ENCODE measurements at regions not wholly inside any gene's neighbourhood (a gene's known extent, or its start where the extent isn't known, plus 50 kb on each side); places are given as distances from the start of the nearest gene placed in this dataset.
"Not testable (repeated sequence)": the region's sequence is repeated elsewhere in the genome, so short reads cannot be mapped to it uniquely, and the experiment has no call there.

DNA sequence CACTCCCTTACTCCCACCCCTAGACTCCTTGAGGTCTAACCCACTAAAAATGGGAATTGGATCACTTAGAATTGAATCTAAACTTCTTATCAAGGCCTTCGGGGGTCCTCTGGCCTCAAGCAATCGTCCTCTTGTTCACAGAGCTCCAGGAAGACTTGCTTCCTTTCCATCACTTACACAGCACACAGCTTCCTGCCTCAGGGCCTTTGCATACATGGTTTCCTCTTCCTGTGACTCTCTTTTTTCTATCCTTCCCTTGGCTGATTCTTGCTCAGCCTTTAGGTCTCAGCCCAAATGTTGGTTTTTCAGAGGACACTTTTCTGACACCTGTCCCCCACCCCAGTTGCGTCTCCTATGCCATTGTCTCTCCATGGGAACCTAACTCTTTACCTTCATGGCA, 50.0 kb upstream of the ALDH1B1 start:
- DNase-seq (ENCODE audit: low spot score) = no peak

DNA sequence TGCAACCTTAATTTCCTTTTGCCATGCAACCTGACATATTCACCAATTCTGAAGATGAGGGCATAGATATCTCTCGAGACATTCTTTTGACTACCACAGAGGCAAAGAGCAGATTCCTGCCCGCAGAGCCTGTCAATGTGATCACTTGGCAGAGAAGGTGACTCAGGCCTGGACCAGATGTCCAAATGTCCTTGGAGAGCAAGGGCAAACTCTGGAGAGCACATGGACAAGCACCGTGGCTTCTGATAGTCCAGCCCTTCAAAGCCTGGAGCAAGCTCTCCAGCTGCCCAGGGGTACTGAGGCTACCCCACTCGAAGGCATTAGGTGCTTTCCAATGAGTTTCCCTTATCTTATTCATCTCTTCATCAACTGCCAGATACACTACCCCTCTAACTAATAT, 50.4 kb upstream of the ALDH1B1 start:
- DNase-seq (ENCODE audit: low spot score) = no peak

DNA sequence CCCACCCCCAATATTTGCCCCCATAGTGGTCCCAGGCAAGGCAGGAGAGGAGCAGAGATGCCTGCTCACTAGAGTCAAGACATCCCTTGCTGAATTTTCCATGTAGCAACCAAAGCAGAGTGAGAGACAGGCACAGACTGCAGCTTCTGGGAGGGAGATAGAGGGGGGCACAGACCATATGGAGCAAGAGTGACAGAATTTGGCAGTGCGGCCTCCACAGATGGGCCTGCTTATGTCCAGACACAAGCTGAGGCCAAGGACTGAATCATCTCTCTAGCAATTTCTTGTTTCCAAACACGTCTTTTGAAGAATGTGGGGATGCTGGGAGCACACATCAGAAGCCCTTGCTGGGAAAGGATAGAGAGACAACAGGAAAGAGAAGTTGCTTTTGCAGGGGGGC, 53.0 kb upstream of the ALDH1B1 start:
- DNase-seq (ENCODE audit: low spot score) = no peak

DNA sequence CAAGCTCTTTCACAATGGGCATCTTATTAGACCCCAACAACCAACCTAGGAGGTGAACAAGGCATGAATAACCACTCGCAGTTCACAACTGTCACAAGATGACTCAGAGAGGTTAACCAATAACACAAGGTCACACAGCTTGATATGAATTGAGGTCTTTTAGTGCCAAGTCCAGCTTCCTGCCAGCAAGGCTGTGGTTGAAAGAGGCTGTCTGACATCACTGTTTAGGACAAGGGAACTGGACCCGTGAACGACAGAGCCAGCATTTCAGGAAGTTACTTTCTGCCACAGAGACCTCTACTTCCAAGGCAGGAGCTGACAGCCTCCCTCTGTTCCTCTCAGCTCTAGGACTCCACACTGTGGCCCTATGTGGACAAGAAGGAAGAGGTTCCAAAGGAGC, 53.4 kb upstream of the ALDH1B1 start:
- no peak for DNase-seq (ENCODE audit: low spot score)

DNA sequence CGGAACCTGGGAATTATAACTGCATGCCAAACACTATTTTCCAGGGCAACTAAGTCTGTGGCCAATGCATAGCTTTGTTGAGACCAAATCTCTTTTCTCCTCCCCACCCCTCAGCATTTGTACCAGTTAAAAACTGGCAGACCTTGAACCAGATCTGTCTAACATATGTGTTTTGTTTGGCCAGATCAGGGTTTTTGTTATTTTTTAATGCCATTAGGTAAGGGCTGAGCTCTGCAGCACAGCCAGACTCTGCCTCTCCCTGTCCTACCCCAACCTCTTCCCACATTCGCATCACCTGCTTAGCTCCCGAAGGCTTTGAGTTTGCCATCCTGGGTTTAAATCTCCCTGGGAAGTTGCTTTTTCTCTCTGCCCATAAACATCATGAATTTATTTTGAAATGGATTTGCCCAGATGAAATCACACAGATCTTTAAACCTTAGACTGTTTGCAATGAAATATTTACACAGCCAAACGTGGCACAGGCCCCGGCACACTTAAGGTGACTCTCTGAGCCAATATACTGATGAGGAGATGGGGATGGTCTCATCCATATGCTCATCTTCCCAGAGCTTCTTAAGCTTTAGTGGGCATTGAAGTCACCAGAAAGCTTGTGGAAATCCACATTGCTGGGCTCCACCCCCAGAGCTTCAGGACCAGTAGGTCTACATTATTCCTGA, 54.0 kb upstream of the ALDH1B1 start:
- DNase-seq (ENCODE audit: low spot score) = no peak

DNA sequence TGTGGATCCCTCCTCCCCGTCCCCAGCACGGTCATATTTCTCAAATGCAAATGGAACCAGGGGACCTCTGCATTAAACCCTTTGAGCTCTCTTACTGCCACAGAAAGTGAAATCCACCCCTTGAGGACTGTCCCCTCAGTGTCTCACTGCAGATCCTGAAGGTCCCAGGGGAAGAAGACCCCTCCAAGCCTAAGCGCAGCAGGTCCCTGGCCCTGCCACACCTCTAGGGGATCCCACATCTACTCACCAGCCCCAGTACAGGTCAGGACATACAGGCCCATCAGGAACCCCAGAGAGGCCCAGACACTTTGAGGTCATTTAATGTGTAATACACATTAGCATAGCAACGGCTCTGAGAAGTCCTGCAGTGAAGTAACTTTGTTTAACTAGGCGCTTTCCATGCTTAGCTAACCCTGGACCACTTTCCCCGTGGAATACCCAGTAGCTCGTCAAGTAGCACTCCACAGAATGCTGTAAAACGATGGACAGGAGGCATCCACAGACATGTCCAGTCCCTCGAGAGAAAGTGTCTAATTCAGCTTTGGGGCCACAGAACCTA, 54.7 kb upstream of the ALDH1B1 start:
- no peak for DNase-seq (ENCODE audit: low spot score)

DNA sequence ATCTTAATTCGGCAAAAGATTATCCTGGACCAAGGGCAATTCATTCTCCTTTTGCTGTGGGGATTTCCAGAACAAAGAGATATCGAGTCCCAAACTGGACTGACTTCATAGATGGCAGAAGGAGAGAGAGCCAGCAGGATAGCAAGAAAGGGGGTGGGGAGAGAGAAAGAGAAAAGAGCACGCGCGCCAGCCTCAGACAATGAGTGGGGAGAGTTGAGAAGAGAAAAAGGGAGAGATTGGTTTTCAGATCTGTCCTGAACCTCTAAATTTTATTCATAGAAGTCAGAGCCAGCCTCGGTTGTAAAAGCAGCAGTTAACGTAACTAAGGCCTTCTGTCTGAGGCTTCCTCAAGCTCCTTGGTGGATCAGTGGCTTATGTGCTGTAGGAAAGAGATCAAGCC, 55.3 kb upstream of the ALDH1B1 start:
- no peak for DNase-seq (ENCODE audit: low spot score)

DNA sequence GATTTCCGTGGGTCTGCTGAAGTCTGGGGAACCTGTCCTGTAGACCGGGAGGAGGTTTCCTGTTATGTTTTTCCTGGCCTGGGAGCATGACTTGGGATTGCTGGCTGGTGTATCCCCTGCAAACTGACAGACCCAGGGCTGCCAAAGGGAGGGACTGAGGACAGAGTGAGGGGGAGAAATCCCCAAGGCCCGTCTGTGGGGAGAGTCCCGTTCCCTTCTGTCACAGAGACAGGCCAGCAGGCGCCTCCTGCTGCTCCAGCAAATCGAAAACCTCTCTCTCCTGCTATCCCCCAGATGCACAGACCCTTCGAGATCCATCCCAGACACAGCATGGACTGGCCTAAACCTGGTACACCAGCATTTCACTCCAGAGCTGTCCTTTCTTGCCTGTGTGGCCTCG, 56.2 kb upstream of the ALDH1B1 start:
- no peak for DNase-seq (ENCODE audit: low spot score)

DNA sequence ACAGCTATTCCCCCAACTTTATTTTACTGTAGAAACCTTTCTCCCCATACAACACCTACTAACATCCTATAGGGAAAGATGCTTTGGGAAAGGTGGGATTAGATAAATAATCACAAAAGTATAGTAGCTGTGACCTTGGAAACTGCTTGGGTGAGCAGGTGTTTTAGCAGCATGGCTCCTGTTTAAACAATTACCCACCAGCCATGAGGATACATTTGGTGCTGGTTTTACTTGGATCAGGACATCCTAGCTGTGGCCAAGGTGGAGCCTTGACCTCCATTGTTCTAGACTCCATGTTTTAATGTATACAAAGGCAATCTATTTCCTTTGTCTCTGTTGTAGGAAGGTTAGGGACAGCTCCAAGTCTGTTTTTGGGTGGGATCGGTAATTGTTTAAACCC, 56.8 kb upstream of the ALDH1B1 start:
- no peak for DNase-seq (ENCODE audit: low spot score)

DNA sequence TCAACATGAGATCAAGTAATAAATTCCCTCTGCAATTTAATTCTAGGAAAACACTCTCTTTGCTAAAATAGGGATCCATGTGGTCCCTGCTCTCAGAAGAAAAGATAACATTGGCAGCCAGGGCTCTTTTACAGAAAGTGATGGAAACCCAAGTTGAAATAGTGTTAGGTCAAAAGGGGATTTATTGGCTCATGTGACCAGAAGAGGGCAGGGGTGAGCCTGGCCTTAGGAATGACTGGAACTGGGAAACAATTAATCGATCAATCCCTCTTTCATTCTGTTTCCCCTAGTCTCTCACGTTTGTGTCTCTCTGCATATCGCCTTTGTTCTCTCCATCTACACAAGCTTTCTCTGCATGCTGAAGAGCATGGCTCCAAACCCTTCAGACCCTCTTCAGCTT, 58.3 kb upstream of the ALDH1B1 start:
- DNase-seq (ENCODE audit: low spot score) = no peak

DNA sequence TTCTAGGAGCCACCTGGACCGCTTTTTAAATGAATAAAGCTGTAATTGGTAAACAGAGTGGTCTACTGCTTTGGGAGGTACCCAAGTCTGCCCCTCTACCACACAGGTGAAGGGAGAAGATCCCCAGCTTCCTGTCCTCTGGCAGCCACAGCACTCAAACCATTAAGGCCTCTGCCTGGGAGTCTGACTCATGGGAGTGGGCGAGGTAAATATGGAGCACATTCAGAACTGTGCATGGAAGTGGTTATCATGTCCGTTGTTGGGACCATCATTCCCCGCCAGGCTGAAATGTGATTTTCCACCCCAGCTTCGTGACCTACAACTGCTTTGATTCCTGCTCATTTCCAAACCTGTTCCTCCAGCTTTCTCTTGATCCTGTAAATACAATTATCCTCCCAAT, 59.5 kb upstream of the ALDH1B1 start:
- peak; percentile 20 for DNase-seq (ENCODE audit: low spot score)

DNA sequence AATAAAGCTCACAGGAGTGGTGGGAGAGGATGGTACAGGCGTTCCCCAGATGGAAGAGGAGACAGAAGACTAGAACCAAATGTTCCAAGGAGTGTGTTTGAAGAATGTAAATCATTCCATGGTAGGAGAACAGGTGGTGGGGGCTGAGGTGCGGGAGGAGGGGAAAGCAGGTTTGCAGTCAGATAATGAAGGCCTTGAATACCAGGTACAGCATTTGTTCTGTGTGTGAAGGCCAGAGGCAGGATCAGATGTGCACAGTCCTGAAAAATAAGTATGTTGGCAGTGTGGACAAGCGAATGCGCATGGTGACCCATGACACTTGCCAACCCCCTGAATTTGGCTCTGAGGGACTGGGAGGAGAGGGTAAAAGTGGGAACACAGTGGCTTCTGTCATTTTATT, 59.9 kb upstream of the ALDH1B1 start:
- no peak for DNase-seq (ENCODE audit: low spot score)

DNA sequence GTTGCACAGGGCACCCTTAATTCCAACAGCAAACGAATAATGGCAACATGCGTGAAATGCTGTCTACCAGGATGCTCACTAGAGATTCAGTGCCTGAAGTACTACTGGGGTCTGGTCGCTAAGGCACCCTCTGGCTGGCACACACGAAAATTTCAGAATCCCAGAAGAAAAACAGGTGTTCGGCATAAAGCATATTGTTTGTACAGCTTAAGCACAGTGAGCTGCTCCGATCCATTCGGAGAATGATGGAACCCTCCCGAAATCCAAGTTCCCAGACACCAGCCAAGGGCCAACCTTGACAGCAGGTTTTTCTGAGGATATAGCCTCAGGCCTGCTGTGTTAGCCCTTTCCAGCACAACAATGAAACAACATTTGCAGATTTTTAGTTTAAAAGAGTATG, 61.4 kb upstream of the ALDH1B1 start:
- DNase-seq (ENCODE audit: low spot score) = no peak

DNA sequence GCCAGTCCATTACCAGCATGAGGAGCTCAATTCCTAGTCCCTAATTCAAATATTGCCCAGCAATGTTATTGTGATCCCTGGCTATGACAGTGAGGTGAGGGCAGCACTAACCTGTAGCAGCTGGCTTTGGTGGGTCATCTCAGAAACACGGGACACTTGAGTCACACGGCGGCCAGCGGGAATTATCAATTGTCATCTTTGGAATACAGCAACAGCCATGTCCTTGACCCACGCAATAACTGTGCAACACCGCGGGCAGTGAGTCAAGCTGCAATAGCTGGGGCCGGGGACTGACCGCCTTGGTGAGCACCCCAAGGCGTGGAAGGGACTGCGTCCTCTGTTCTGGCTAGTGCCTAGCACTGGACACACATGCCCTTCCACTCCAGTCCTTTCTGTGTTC, 62.5 kb upstream of the ALDH1B1 start:
- DNase-seq (ENCODE audit: low spot score) = no peak

DNA sequence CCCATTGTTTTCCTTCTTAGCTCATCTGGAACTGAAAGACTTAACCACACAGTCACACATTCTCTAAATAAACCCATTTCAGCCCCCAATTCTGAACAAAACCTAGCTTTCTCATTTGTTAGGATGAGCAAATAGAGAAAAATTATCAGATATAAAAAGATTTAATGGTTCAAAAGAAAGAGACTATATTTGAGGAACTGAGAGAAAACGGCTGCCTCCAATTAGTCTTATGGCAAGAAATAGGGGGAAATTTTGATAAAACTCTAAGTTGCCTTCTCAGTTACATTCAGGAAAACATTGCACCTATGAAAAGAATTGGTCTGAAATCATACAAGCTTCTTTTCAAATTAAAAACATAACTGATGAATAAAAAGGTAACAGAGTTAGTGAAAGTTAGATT, 63.7 kb upstream of the ALDH1B1 start:
- DNase-seq (ENCODE audit: low spot score) = no peak

DNA sequence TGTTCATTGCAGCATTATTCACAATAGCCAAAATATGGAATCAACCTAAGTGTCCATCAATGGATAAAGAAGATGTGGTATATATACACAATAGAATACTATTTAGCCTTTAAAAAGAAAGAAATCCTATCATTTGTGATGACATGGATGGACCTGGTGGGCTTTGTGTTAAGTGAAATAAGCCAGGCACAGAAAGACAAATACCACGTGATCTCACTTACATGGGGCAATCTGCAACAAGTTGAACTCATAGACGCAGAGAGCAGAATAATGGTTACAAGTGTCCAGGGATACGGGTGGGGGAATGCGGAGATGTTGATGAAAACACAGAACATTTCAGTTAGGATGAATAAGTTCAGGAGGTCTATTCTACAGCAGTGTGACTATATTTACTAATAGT, 66.4 kb upstream of the ALDH1B1 start:
- no peak for DNase-seq (ENCODE audit: low spot score)

DNA sequence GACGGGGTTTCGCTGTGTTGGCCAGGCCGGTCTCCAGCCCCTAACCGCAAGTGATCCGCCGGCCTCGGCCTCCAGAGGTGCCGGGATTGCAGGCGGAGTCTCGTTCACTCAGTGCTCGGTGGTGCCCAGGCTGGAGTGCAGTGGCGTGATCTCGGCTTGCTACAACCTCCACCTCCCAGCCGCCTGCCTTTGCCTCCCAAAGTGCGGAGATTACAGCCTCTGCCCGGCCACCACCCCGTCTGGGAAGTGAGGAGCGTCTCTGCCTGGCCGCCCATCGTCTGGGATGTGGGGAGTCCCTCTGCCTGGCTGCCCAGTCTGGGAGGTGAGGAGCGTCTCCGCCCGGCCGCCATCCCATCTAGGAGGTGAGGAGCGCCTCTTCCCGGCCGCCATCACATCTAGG, 68.3 kb upstream of the ALDH1B1 start:
- DNase-seq (ENCODE audit: low spot score) = not testable (repeated sequence)

DNA sequence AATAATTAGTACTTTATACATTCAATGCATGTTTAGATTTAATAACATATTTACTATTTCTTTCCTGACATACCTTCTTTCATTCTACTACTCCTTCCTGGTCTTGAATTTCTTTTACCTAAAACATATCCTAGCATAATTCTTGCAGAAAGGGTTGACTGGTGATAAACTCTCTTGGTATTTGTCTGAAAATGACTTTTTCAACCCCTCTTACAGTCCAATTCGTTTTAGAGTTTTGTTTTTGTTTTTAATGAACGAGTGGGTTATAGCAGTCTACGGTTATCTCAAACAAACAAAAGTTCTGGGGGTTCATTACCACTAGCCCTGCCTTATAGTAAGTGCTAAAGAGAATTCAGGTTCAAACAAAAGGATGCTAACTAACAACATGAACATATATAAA, 69.6 kb upstream of the ALDH1B1 start:
- DNase-seq (ENCODE audit: low spot score) = no peak

DNA sequence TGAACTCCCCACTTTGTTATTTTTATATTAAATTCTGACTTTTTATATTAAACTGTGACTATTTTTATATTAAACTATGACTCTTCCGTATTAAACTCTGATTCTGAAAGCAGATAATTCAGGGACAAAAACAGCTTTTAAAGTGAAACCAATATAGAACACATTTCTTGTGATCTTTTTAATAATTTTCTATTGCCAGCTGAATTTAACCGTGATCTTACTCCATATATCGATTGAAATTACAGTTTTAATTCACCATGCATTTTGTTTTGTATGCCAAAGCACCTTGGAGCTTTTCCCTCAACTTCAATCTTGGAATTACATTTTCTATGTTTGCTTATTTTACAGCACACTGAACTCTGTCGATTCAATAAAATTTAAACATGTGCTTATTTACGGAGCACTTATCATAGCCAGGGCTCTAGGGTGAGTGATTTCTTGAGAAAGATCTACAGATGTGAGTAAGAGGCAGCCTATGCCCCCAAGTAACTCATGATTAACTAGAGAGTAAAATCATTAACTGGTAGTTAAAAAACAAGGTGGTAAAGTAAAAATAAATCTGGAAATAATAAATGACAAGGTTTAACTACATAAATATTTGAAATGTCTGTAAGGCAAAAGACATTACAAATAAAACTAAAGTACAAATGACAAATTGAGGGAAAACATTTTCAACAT, 72.9 kb upstream of the ALDH1B1 start:
- no peak for DNase-seq (ENCODE audit: low spot score)

DNA sequence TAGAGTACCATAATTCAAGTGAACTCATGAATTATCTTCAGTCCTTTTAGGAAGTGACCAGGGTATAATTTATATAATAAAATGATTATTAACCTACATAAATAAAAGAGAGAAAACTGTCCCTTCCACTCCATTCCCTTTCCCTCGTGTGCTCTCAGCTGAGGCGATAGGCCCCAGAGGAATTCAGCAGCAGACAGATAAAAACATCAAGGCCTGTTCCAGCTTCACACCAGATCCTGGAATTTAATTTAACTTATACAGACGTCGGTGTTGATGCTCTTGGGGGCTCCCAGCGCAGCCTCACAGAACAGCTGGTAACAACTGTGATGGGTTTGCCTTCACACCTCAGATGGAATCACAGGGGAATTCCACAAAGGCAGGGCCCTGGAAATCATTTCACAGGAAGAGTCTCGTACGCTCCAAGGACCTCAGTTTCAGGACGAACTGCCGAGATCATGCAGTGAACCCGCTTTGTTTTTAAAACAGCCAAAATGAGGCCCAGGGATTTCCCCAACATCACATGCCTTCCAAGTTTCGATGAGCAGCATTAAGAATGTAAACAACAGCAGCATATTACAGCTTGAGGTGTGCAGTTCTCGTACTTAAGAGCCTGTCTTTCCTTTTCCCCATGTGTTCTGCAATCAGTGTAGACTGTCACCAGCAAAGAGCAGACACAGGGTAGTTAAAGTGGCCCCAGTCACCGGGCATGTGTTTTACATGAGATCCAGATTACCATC, 73.6 kb upstream of the ALDH1B1 start:
- DNase-seq (ENCODE audit: low spot score) = no peak

DNA sequence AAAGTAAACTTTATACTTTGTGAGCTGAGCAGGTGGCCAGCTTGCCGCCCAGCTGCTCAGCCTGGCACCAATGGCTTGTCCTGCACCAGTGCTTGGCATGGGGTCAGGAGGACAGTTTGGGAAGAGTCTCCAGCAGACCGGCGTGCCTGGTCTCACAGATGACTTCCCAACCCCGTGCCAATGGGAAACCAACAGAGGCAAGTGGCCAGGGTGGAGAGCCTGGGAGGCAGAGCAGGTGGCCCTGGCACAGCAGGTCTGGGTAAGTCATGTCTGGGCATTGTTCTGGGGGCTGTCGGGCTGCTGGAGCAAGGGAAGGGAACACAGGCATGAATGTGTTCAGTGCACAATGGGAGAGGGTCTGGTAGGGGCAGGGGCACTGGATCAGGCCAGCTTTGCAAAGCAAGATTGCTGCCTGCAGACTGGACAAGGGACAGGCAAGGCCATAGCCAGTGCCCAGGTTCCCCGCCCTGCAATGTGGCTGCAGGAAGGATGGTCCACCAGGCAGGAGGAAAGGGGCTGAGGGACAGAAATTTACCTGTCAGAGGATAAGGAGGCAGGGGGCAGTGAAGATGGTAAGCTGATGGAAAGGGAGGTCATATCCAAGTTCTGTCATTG, 76.2 kb upstream of the ALDH1B1 start:
- DNase-seq (ENCODE audit: low spot score) = no peak

DNA sequence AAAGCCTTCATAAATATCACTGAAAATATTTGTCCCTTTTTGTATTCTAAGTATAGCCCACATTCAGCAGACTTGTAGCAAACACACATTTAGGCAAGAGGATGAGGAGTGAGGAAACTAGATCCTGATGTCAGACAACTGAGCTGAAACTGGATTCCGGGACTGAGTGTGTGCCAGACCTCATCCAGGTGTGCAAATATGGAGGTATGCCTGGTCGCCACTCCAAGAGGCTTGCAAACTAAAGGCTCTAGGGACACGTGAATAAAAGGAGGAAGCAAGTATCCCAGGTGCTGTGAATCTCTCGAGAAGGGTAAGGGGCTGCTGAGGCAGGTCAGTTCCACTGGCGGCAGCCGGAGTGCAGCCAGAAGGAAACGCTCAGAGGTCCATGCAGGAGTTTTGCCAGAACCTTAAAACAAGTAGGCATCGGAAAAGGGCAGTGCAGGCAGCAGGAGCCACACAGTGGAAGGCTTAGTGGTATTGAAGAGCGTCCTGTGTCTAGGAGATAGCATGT, 77.4 kb upstream of the ALDH1B1 start:
- DNase-seq (ENCODE audit: low spot score) = no peak

DNA sequence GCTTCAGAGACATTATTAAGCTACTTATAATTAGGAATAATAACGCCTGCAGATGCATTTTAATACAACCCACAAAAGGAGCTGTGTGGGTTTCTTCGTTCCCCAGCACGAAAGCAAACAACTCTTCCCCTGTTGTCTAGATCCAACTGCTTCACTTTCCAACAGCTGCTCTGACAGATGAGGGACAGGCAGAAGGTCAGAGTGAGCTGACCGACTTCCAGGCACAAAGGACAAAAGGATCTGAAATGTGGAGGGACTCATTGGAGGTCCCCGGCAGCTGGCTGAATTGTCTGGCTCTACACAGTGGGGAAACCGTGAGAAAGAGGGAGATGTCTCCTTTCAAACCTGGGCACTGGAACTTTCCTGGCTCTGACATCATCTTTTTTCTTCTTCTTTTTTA, 79.1 kb upstream of the ALDH1B1 start:
- no peak for DNase-seq (ENCODE audit: low spot score)

Data from SW480 (cell line).